GM12878 (cell line): ENCODE measurements at regions not wholly inside any gene's neighbourhood (a gene's known extent, or its start where the extent isn't known, plus 50 kb on each side); places are given as distances from the start of the nearest gene placed in this dataset.

Experiments used
- CBFB ChIP-seq: IDR thresholded peaks from 2 replicates; pipeline ENCODE4 v1.6.1; 2016; ENCODE audit warnings: antibody characterized with exemption, low read depth
- CEBPB ChIP-seq, 2 experiments: fragments of 150-350 bp in 1 of 2; IDR thresholded peaks; 2 replicates each; pipeline ENCODE4 v1.6.1; 2012 to 2014; ENCODE audit warnings: low read depth in 2 of 2, low read length in 2 of 2, borderline replicate concordance in 1 of 2, inconsistent platforms in 1 of 2
- IKZF2 ChIP-seq, 2 experiments: fragments of 450-650 bp; IDR thresholded peaks; 2 replicates each; pipeline ENCODE4 v1.6.1; 2017; ENCODE audit warnings: mild to moderate bottlenecking in 2 of 2, moderate library complexity in 2 of 2
- IRF4 ChIP-seq: IDR thresholded peaks from 2 replicates; pipeline ENCODE4 v1.6.1; 2011; ENCODE audit warnings: low read depth, low read length
- KDM1A ChIP-seq: fragments of 200-600 bp; sonication (generic); IDR thresholded peaks from 2 replicates; pipeline ENCODE4 v1.6.1; 2016; ENCODE audit warnings: borderline replicate concordance
- NR2F1 ChIP-seq: fragments of 450-650 bp; conservative IDR thresholded peaks from 2 replicates; pipeline ENCODE4 v1.6.1; 2017; ENCODE audit warnings: mild to moderate bottlenecking
- POU2F2 ChIP-seq: IDR thresholded peaks from 3 replicates; pipeline ENCODE4 v1.6.1; 2011; ENCODE audit warnings: low read depth, mild to moderate bottlenecking, low read length, borderline replicate concordance
- RAD21 ChIP-seq: IDR thresholded peaks from 2 replicates; pipeline ENCODE4 v1.6.1; 2011; ENCODE audit warnings: mild to moderate bottlenecking, low read depth, low read length, moderate library complexity; ENCODE audit not compliant: insufficient read depth
- SIX5 ChIP-seq: IDR thresholded peaks from 2 replicates; pipeline ENCODE4 v1.6.1; 2011; ENCODE audit warnings: mild to moderate bottlenecking, low read depth, low read length, moderate library complexity; ENCODE audit not compliant: severe bottlenecking
- TAF1 ChIP-seq: IDR thresholded peaks from 2 replicates; pipeline ENCODE4 v1.6.1; 2011; ENCODE audit warnings: mild to moderate bottlenecking, low read depth, low read length, borderline replicate concordance
- TF ChIP-seq, protein P1 (sequence below): IDR thresholded peaks from 2 replicates; pipeline ENCODE4 v1.6.1; 2011; ENCODE audit warnings: borderline replicate concordance, low read depth, mild to moderate bottlenecking, moderate library complexity, mixed read lengths, low read length; ENCODE audit not compliant: insufficient read depth; ENCODE audit errors: extremely low read length
- TF ChIP-seq, protein P2 (sequence below), 3 experiments: IDR thresholded peaks in 2 of 3; conservative IDR thresholded peaks in 1 of 3; 2 replicates each; pipeline ENCODE4 v1.5.1; 2011; ENCODE audit warnings: low read depth in 3 of 3, low read length in 3 of 3, mild to moderate bottlenecking in 3 of 3, control low read depth in 2 of 3, moderate library complexity in 2 of 3, inconsistent platforms in 1 of 3, mixed read lengths in 1 of 3; ENCODE audit not compliant: control insufficient read depth in 2 of 3, insufficient read depth in 1 of 3; ENCODE audit errors: extremely low read depth in 1 of 3
- TF ChIP-seq, protein P3 (sequence below): IDR thresholded peaks from 2 replicates; pipeline ENCODE4 v1.6.1; 2012; ENCODE audit warnings: low read depth, low read length, improper control_type of control experiment

DNA sequence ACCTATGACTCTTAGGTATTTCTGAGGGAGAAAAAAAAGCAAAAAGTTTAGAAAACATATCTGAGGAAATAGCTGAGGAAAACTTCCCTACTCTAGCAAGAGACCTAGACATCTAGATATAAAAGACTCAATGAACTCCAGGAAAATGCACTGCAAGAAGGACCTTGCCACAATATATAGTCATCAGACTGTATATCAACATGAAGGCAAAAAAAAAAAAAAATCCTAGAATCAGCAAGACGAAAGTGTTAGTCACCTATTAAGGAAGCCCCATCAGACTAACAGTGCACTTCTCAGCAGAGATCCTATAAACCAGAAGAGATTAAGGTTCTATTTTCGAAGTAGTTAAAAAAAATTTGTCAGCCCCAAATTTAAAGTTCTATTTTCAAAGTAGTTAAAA is 166.2 kb downstream of the TMEM38B start:
- TF ChIP-seq CBFB: no peak
- TF ChIP-seq, protein P1, sequence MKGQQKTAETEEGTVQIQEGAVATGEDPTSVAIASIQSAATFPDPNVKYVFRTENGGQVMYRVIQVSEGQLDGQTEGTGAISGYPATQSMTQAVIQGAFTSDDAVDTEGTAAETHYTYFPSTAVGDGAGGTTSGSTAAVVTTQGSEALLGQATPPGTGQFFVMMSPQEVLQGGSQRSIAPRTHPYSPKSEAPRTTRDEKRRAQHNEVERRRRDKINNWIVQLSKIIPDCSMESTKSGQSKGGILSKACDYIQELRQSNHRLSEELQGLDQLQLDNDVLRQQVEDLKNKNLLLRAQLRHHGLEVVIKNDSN: no peak
- no peak for TF ChIP-seq NR2F1
- TF ChIP-seq TAF1: no peak
- no peak for TF ChIP-seq POU2F2
- TF ChIP-seq CEBPB (IDR thresholded peaks at IDR 0.05; ENCODE audit: borderline replicate concordance in 1 of 2, low read depth in 2 of 2, low read length in 2 of 2): no peak
- TF ChIP-seq KDM1A: no peak
- TF ChIP-seq, protein P2, sequence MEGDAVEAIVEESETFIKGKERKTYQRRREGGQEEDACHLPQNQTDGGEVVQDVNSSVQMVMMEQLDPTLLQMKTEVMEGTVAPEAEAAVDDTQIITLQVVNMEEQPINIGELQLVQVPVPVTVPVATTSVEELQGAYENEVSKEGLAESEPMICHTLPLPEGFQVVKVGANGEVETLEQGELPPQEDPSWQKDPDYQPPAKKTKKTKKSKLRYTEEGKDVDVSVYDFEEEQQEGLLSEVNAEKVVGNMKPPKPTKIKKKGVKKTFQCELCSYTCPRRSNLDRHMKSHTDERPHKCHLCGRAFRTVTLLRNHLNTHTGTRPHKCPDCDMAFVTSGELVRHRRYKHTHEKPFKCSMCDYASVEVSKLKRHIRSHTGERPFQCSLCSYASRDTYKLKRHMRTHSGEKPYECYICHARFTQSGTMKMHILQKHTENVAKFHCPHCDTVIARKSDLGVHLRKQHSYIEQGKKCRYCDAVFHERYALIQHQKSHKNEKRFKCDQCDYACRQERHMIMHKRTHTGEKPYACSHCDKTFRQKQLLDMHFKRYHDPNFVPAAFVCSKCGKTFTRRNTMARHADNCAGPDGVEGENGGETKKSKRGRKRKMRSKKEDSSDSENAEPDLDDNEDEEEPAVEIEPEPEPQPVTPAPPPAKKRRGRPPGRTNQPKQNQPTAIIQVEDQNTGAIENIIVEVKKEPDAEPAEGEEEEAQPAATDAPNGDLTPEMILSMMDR (IDR thresholded peaks at IDR 0.05 in 2 of 3, conservative IDR thresholded peaks at IDR 0.05 in 1 of 3; ENCODE audit: control insufficient read depth in 2 of 3, extremely low read depth in 1 of 3, insufficient read depth in 1 of 3, low read depth in 3 of 3, low read length in 3 of 3): no peak
- TF ChIP-seq, protein P3, sequence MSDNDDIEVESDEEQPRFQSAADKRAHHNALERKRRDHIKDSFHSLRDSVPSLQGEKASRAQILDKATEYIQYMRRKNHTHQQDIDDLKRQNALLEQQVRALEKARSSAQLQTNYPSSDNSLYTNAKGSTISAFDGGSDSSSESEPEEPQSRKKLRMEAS: no peak
- TF ChIP-seq IRF4: no peak
- no peak for TF ChIP-seq IKZF2 (IDR thresholded peaks at IDR 0.05)
- no peak for TF ChIP-seq SIX5
- TF ChIP-seq RAD21: no peak
